Stomach smooth muscle (tissue), 2 donors: ENCODE measurements at regions not wholly inside any gene's neighbourhood (a gene's known extent, or its start where the extent isn't known, plus 50 kb on each side); places are given as distances from the start of the nearest gene placed in this dataset.

Experiments
- H3K27ac ChIP-seq: one replicate; pipeline ENCODE4 v1.7.0; 2013; ENCODE audit warnings: mild to moderate bottlenecking, low read length, inconsistent platforms
- H3K27me3 ChIP-seq, 2 donors: one replicate each; pipeline ENCODE4 v1.7.0; 2013; ENCODE audit warnings: low read length in 2 of 2; ENCODE audit not compliant: insufficient read depth in 2 of 2, control insufficient read depth in 1 of 2
- H3K36me3 ChIP-seq, 2 donors: one replicate each; pipeline ENCODE4 v1.7.0; 2013; ENCODE audit warnings: low read length in 2 of 2; ENCODE audit not compliant: control insufficient read depth in 2 of 2, insufficient read depth in 2 of 2
- H3K4me1 ChIP-seq: one replicate; pipeline ENCODE4 v1.7.0; 2013; ENCODE audit warnings: low read length; ENCODE audit not compliant: control insufficient read depth, insufficient read depth
- H3K4me3 ChIP-seq, 2 donors: one replicate each; pipeline ENCODE4 v1.7.0; 2013; ENCODE audit warnings: low read length in 2 of 2
- H3K9ac ChIP-seq, 2 donors: one replicate each; pipeline ENCODE4 v1.7.0; 2013; ENCODE audit warnings: low read length in 2 of 2, mild to moderate bottlenecking in 1 of 2
- H3K9me3 ChIP-seq, 2 donors: one replicate each; pipeline ENCODE4 v1.7.0; 2013; ENCODE audit warnings: low read length in 2 of 2; ENCODE audit not compliant: control insufficient read depth in 2 of 2
- donor health status: healthy.
- donor health status: Pancreatic carcinoma.

- Histone ChIP-seq H3K9ac (no peak overlapping the region), H3K4me3 (no peak overlapping the region), H3K36me3 (no peaks in the 10 kb centered on the region)
Measured at GRCh38 chr10:44300666-44301649, 83.9 kb downstream of the CXCL12 start.

GRCh38 chr10:44298713-44299112, 86.2 kb downstream of the CXCL12 start:
- H3K9ac ChIP-seq, result no peak overlapping the region
- peaks cover 0 to 2% of the 10 kb centered on the region in 2 donors for H3K9me3 ChIP-seq
- H3K27me3 ChIP-seq, result peaks cover 0 to 3% of the 10 kb centered on the region in 2 donors
- H3K4me1 ChIP-seq, result peaks cover 8% of the 10 kb centered on the region
- H3K36me3 ChIP-seq, result no peaks in the 10 kb centered on the region
- H3K4me3 ChIP-seq, result no peak overlapping the region
- no peak overlapping the region for H3K27ac ChIP-seq

More at GRCh38 chr10:44300666-44301649, 83.9 kb downstream of the CXCL12 start:
- H3K27me3 ChIP-seq, result no peaks in the 10 kb centered on the region
- H3K4me1 ChIP-seq, result peaks cover 4% of the 10 kb centered on the region
- H3K9me3 ChIP-seq, result no peaks in the 10 kb centered on the region
- H3K27ac ChIP-seq, result no peak overlapping the region

- Histone ChIP-seq H3K27ac (no peak overlapping the region), H3K4me3 (no peak overlapping the region), H3K4me1 (peaks cover 14% of the 10 kb centered on the region), H3K9me3 (peaks cover 0 to 2% of the 10 kb centered on the region in 2 donors), H3K36me3 (no peaks in the 10 kb centered on the region), H3K27me3 (peaks cover 0 to 3% of the 10 kb centered on the region in 2 donors), H3K9ac (no peak overlapping the region)
Measured at GRCh38 chr10:44297963-44298362, 86.9 kb downstream of the CXCL12 start.

DNA sequence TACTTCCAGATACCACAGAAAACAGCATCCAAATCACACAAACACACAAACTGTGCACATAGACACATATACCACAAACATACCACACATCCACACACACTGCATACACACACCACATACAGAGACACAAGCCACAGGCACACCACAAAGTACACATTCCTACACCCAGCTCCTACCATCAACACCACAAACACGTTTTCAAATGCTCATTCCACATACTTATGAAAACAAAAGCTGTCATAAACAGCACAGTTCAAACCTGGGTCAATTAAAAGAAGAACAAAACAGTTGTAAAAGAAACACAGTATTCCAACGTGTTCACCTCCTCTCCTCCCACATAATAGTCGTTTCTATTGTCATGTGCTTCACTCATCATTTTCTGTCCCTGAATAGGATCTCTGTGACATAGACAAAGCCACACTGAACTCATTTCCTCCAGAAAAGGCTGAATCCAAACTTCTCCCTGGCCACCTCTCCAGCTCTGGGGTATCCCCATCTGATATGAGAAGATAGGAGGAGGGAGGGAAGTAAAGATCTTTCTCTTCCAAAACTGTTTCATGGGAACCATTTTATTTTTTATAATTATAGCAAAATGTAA, 89.2 kb downstream of the CXCL12 start:
- H3K36me3 ChIP-seq, result no peaks in the 10 kb centered on the region

DNA sequence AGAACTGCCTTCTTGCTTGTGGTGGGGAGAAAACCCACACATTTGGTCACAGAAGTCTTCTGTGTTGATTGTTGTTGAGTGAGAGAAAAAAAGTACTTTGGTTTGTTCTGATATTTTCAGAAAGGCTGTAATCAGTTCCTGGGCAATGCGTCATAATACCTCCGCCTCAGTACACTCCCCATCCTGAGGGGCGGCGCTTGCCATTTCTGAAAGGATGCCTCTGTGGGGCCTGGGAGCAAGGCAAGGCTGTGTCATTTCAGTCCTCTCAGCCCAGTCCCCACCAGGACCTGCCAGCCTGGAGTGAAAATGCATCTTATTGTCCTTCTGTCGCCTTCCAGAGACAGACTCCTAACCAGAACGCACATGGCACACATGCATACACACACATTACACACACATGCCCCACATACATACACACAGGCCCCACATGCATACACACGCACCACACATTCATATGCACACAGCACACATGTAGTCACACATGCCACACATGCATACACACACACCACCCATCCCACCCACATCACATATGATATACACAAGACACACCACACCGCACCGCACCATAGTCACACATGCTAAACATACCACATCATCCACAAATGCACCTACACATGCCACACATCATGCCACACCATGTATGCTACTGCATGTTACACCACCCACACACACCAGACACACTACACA, 90.0 kb downstream of the CXCL12 start:
- H3K36me3 ChIP-seq, result no peaks in the 10 kb centered on the region
- H3K4me3 ChIP-seq, result no peak overlapping the region
- peak overlapping the region; percentile 74 for H3K27ac ChIP-seq

More for the DNA sequence above, 89.2 kb downstream of the CXCL12 start:
- Histone ChIP-seq H3K27me3 (peaks cover 0 to 3% of the 10 kb centered on the region in 2 donors), H3K4me3 (no peak overlapping the region), H3K9ac (no peak overlapping the region), H3K27ac (no peak overlapping the region), H3K9me3 (peaks cover 0 to 2% of the 10 kb centered on the region in 2 donors), H3K4me1 (peaks cover 9% of the 10 kb centered on the region)

DNA sequence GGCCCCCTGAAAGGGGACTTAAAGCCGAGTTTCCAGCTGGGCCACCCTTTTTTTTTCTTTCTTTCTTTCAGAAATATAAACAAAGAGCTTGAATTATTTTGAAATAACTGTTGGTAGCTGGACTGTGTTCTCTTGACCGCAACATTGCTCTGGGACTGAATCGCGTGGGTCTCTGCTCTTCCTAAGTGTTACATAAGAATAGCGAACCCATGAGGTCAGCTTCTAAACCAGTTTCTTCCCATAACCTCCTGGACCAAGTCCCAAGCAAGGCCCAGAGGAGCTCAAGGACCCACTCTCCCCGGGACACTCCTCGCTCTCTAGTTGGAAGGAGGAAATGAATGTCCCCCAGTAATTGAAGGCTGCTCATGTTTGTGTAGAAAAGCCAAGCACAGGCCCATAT, 91.1 kb downstream of the CXCL12 start:
- Histone ChIP-seq H3K4me3 (peak overlapping the region; percentile 16 to 22), H3K27ac (peak overlapping the region; percentile 74), H3K27me3 (peaks cover 0 to 3% of the 10 kb centered on the region in 2 donors), H3K9me3 (peaks cover 0 to 2% of the 10 kb centered on the region in 2 donors), H3K9ac (no peak overlapping the region), H3K4me1 (peaks cover 9% of the 10 kb centered on the region), H3K36me3 (no peaks in the 10 kb centered on the region)

More for the DNA sequence above, 90.0 kb downstream of the CXCL12 start:
- Histone ChIP-seq H3K9me3 (peaks cover 0 to 2% of the 10 kb centered on the region in 2 donors), H3K4me1 (peaks cover 9% of the 10 kb centered on the region), H3K27me3 (peaks cover 0 to 3% of the 10 kb centered on the region in 2 donors), H3K9ac (no peak overlapping the region)

DNA sequence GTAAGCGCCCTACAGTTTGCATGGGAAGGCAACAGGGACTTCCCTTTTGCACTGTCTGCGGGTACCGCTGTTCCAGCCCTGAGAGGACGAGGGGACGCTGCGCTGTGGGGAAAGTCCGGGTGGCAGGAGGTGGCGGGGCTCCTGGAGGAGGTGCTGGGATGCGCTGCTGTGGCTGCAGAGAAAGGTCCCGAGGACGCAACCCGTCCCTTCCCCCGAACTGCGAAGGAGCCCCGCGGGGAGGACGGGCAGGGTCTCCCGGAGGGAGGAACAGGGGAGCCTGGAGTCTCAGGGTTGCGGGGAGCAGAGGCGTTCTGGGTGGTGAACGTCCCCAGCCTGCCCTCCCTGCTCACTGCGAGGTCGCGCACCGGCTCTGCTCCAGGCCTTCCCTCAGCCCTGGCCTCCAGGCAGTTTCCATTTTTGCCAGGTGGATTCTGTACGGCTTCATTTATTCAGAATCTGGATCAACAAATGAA, 91.6 kb downstream of the CXCL12 start:
- Histone ChIP-seq H3K27me3 (peaks cover 0 to 3% of the 10 kb centered on the region in 2 donors), H3K4me3 (peak overlapping the region; percentile 16 to 22), H3K9ac (peak overlapping the region in 1 of 2 donors; percentile 21), H3K9me3 (peaks cover 0 to 2% of the 10 kb centered on the region in 2 donors), H3K36me3 (no peaks in the 10 kb centered on the region), H3K27ac (peak overlapping the region; percentile 74), H3K4me1 (peaks cover 9% of the 10 kb centered on the region)

DNA sequence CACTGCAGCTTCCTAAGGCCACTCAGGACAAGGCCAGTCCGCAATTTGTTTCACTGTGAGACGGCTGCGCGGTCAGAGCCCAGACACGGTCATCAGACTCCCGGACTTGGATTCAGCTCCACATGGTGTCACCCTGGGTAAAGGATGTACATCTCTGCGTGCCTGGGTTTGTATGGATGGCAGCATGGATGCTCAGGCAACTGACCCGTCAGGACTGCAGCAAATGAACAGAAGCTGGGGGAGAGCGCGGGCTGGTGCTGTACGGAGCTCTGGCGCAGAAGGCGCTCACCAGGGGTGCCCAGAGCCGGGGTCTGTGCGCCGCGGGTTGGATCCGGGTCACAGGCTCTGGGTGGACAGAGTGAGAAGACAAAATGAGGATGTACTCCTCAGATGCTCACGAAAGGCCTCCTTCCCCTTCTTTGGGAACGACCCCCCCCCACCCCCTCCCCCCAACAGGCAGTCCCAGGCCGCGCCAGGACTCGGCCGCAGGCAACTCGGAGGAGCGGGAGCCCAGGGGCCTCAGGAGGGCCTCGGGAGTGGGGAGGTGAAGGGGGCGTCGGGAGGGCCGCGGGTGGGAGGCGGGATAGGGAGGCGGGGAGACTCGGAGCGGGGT, 92.4 kb downstream of the CXCL12 start:
- H3K9ac ChIP-seq, result no peak overlapping the region
- H3K27me3 ChIP-seq, result peaks cover 0 to 3% of the 10 kb centered on the region in 2 donors
- no peak overlapping the region for H3K4me3 ChIP-seq
- no peak overlapping the region for H3K27ac ChIP-seq
- H3K9me3 ChIP-seq, result peaks cover 0 to 2% of the 10 kb centered on the region in 2 donors
- peaks cover 9% of the 10 kb centered on the region for H3K4me1 ChIP-seq
- no peaks in the 10 kb centered on the region for H3K36me3 ChIP-seq

DNA sequence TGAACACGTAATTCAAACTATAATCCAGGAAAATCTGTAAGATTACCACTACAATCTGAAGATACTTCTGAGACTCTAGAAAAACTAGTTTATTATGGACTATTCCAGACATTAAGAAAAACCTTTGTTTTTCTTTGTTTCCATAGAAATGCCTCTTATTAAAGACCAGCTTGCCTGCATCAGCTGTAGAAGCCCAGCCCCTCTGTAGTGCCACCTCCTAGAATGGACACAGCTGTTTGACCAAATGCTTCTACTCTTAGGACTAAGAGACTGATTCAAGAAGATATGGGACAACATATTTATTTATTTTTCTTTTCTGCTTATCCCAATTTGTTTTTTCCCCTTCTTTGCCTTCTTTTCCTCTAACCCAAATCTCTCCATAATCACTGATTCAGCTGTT, 93.8 kb downstream of the CXCL12 start:
- Histone ChIP-seq H3K9ac (no peak overlapping the region), H3K9me3 (peaks cover 0 to 2% of the 10 kb centered on the region in 2 donors), H3K27ac (no peak overlapping the region), H3K36me3 (no peaks in the 10 kb centered on the region), H3K27me3 (peaks cover 0 to 3% of the 10 kb centered on the region in 2 donors), H3K4me1 (peaks cover 9% of the 10 kb centered on the region), H3K4me3 (no peak overlapping the region)

GRCh38 chr10:44289125-44289524, 95.8 kb downstream of the CXCL12 start:
- no peaks in the 10 kb centered on the region for H3K36me3 ChIP-seq
- no peaks in the 10 kb centered on the region for H3K27me3 ChIP-seq
- H3K4me1 ChIP-seq, result peaks cover 6% of the 10 kb centered on the region
- no peak overlapping the region for H3K9ac ChIP-seq
- no peak overlapping the region for H3K4me3 ChIP-seq
- no peak overlapping the region for H3K27ac ChIP-seq
- no peaks in the 10 kb centered on the region for H3K9me3 ChIP-seq
